Lower leg skin (tissue), 4 donors: ENCODE measurements at regions not wholly inside any gene's neighbourhood (a gene's known extent, or its start where the extent isn't known, plus 50 kb on each side); places are given as distances from the start of the nearest gene placed in this dataset.

ENCODE experiments used
- DNase-seq, 2 donors: peaks; one replicate each; pipeline ENCODE4 v3.0.0-alpha.2; 2019; ENCODE audit warnings: low spot score in 2 of 2
- H3K4me3 ChIP-seq: fragments of 200-600 bp; sonication (generic); 2 replicates; pipeline ENCODE4 v1.5.1; 2017; ENCODE audit warnings: mild to moderate bottlenecking, low read depth; ENCODE audit not compliant: poor library complexity, severe bottlenecking
- POLR2A ChIP-seq, 2 donors: fragments of 450-650 bp; IDR thresholded peaks; one replicate each; pipeline ENCODE4 v1.6.1; 2016 to 2017; ENCODE audit warnings: antibody characterized with exemption in 2 of 2, mild to moderate bottlenecking in 1 of 2, moderate library complexity in 1 of 2
- WGBS, 2 donors: methylation state at CpG; one replicate each; pipeline ENCODE4 v1.1.5; 2018; 5-methylcytosine and 5-hydroxymethylcytosine counted together
- intact Hi-C: fragments of 100-400 bp; cut with DNase I; formaldehyde crosslinking; loops from one replicate; pipeline ENCODE4 v1.15.0; 2023; ENCODE audit warnings: low total_unique reads
- TF ChIP-seq, protein P1 (sequence below), 3 donors: fragments of 450-650 bp; IDR thresholded peaks; one replicate each; pipeline ENCODE4 v1.5.1; 2016; ENCODE audit warnings: antibody characterized with exemption in 3 of 3, mild to moderate bottlenecking in 3 of 3, moderate library complexity in 2 of 3

GRCh38 chr12:58378028-58378427, 436.7 kb downstream of the ATP23 start:
- 84 to 93% methylated on average over 2 of the region's 2 CpGs for WGBS, 2 donors
- intact Hi-C loops: no loop called here
- no peak for DNase-seq
- no peak overlapping the region for H3K4me3 ChIP-seq
- no peak for TF ChIP-seq POLR2A (IDR thresholded peaks at IDR 0.05)
- TF ChIP-seq, protein P1, sequence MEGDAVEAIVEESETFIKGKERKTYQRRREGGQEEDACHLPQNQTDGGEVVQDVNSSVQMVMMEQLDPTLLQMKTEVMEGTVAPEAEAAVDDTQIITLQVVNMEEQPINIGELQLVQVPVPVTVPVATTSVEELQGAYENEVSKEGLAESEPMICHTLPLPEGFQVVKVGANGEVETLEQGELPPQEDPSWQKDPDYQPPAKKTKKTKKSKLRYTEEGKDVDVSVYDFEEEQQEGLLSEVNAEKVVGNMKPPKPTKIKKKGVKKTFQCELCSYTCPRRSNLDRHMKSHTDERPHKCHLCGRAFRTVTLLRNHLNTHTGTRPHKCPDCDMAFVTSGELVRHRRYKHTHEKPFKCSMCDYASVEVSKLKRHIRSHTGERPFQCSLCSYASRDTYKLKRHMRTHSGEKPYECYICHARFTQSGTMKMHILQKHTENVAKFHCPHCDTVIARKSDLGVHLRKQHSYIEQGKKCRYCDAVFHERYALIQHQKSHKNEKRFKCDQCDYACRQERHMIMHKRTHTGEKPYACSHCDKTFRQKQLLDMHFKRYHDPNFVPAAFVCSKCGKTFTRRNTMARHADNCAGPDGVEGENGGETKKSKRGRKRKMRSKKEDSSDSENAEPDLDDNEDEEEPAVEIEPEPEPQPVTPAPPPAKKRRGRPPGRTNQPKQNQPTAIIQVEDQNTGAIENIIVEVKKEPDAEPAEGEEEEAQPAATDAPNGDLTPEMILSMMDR (IDR thresholded peaks at IDR 0.05): no peak

- no peak for DNase-seq
- WGBS, 2 donors: 92% methylated on average over 6 of the region's 6 CpGs
- TF ChIP-seq POLR2A (IDR thresholded peaks at IDR 0.05): no peak
- TF ChIP-seq, protein P1 (IDR thresholded peaks at IDR 0.05): no peak
- H3K4me3 ChIP-seq: no peak overlapping the region
- intact Hi-C loops: no loop called here
Observed at GRCh38 chr12:58381546-58381945, 440.2 kb downstream of the ATP23 start.

GRCh38 chr12:58384196-58384595, 442.8 kb downstream of the ATP23 start:
- no peak overlapping the region for H3K4me3 ChIP-seq
- no peak for DNase-seq
- 73 to 81% methylated on average over 1 of the region's 1 CpG for WGBS, 2 donors
- no peak for TF ChIP-seq POLR2A (IDR thresholded peaks at IDR 0.05)
- TF ChIP-seq, protein P1 (IDR thresholded peaks at IDR 0.05): no peak
- intact Hi-C loops: no loop called here

GRCh38 chr12:58386136-58386535, 444.8 kb downstream of the ATP23 start:
- intact Hi-C loops: no loop called here
- DNase-seq: no peak
- 78 to 86% methylated on average over 2 of the region's 2 CpGs for WGBS, 2 donors
- TF ChIP-seq POLR2A (IDR thresholded peaks at IDR 0.05): no peak
- H3K4me3 ChIP-seq: no peak overlapping the region

DNA sequence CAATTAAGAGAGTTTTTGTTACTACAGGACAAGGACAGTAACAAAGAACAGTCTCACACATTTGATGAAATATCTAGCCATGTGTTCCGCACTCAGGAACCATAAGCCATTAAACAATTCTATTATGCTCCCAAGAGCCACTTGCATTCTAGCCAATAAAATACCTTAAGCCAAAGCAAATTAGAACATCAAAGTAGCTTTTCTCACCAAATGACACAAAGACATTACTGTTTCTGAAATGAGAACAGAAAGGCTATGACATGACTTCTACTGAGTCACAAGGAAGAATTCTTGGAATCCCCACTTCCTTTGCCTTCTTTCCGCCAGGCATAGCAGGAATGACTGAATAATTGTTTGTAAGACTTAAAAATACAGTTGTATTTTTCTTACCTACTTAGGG, 445.8 kb downstream of the ATP23 start:
- intact Hi-C loops: no loop called here
- DNase-seq: no peak
- no peak overlapping the region for H3K4me3 ChIP-seq
- no peak for TF ChIP-seq POLR2A (IDR thresholded peaks at IDR 0.05)
- TF ChIP-seq, protein P1 (IDR thresholded peaks at IDR 0.05): no peak
- 63 to 92% methylated on average over 2 of the region's 2 CpGs for WGBS, 2 donors

- intact Hi-C loops: no loop called here
- WGBS, 2 donors: 74 to 83% methylated on average over 2 of the region's 2 CpGs
- no peak overlapping the region for H3K4me3 ChIP-seq
- no peak for DNase-seq
- TF ChIP-seq POLR2A (IDR thresholded peaks at IDR 0.05): no peak
- TF ChIP-seq, protein P1 (IDR thresholded peaks at IDR 0.05): no peak
Observed at GRCh38 chr12:58388261-58388660, 446.9 kb downstream of the ATP23 start.
